Caki2 (cell line): ENCODE measurements at regions not wholly inside any gene's neighbourhood (a gene's known extent, or its start where the extent isn't known, plus 50 kb on each side); places are given as distances from the start of the nearest gene placed in this dataset.

Experiments used
- DNase-seq: peaks from one replicate; pipeline ENCODE4 v3.0.0-alpha.2; 2015; ENCODE audit warnings: low read depth
- in situ Hi-C: cut with HindIII; loops from 2 replicates; pipeline ENCODE4 v1.10.0; 2016; ENCODE audit warnings: low sequenced_read_pairs, low pct_unique_long_range_greater_than_20kb, mixed read lengths

DNA sequence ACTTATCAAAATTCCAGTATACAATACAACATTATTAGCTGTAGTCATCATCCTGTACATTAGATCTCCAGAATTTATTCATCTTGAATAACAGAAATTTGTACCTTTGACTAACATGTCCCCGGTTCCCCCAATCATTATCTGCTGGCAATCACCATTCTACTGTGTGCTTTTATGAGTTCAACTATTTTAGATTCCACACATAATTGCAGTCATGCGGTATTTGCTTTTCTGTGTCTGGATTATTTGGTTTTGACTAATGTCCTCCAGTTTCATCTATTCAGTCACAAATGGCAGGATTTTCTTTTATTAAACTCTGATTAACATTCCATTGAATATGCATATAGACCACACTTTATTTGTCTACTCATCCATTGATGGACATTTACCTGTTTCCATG lies 530.7 kb upstream of the SLITRK1 start:
- no peak for DNase-seq
- in situ Hi-C loops = no loop called here

DNA sequence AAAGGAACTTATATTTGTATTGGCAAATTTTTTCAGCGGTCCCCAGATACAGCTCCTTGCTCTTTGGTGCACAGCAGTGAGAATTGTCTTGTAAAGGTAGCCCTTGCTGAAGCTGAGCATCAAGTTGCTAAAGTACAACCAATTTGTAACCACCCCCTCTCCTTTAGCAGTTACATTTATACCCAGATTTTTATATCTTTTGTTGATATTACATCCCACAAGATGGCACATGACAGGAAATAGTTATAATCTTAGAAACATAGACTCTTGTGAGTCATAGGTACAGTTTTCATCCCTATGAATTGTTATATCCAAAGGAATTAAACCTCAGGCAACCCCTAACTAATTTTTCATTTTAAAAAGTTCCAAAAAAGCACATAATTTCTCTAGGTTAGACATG lies 523.0 kb upstream of the SLITRK1 start:
- no peak for DNase-seq
- in situ Hi-C loops = no loop called here

DNA sequence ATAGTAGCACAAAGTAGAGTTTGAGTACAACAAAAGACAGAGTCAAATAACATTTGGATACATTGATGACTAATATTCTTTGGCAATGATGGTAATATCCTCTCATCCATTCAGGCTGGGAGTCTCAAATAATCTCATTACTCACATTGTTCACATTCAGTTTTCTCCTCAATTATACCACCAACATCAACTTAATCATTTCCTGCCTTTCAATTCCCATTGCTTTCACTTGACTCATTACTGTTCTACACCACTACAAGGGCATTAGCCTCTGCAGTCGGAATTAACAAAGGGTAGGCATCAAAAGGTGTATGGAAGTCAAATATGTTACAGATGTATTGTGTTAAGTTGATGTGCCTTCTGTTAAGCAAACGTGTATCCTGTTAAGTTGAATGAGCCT lies 518.4 kb upstream of the SLITRK1 start:
- in situ Hi-C loops = no loop called here
- DNase-seq = no peak

DNA sequence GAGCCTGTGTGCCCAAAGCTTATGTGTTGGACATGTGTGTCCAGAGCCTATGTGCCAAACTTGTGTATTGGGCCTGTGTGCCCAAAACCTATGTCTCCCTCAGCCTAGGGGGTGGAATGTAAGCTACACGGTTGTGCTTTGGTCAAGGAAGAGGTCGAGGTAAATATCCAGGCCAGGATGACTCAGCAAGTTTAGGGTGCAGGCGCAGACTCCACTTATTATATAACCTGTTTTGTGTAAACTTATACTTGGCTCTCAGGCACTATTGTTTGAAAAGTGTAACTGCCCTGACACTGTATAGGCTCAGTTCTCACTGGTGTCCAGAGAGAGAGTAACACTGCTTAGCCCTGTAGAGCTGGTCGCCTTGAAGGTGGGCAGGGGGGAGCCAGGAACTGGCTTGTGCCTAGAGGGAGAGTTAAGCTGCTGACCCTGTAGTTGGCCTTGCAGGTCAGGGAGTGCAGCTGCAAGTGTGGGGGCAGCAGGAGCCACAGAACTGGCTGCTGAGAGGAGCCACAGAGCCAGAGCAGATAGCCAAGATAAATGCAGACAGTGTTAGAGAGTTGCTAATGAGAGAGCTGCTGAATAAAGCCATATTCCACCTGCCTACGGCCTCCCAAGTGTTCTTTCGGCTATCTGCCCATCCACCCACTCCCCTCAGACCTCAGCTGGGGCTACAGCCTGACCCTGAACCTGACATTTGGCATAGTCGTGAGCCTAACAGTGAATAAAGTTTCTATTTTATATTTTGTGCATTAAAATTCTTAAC lies 517.2 kb upstream of the SLITRK1 start:
- peak; percentile 4 for DNase-seq
- in situ Hi-C loops = no loop called here

DNA sequence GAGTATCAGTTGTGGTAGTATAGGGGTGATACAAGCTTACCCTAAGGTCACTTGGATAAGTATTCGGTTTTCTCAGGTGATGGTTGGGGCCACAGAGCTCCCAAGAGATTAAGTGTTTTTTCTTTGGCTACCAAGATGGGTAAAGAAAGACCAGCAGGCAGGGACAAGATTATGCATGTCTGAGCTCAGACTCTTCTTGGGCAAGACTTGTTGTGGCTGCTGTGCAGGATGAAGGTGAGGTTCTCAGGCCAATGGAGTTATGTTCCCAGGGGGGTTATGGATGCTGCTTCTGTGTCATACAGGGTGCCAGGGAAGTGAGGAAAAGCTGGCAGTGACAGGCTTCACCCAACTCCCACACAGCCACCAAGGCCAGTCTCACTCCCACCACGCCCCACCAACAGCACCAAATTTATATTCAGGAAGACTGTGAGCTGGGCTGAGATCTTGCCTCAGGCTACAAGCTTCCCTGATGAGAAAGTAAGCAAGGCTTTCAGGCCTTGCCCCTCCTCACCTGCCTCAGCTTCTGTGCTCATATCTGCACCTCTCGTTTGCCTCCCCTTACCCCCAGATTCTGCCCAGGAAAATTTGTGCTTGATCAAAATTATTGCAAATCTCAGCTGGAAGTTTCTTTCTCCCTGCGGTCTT lies 511.8 kb upstream of the SLITRK1 start:
- in situ Hi-C loops = no loop called here
- DNase-seq = no peak

DNA sequence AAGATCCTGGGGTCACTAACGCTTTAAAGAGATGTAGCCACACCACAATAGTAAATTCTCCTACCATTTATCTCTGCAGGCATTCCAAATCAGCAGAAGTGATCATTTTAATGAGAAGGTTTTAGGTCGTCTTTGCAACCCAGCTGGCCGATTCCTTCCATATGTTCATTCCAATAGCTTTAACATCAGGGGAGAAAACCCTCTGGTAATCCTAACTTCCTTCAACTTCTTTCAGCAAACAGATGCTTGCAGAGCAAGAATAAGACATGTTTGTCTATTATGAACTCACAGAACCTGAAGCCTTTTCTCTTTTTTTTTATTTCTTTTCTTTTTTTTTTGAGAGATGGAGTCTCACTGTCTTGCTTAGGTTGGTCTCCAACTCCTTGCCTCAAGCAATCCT lies 498.6 kb upstream of the SLITRK1 start:
- in situ Hi-C loops = no loop called here
- no peak for DNase-seq

DNA sequence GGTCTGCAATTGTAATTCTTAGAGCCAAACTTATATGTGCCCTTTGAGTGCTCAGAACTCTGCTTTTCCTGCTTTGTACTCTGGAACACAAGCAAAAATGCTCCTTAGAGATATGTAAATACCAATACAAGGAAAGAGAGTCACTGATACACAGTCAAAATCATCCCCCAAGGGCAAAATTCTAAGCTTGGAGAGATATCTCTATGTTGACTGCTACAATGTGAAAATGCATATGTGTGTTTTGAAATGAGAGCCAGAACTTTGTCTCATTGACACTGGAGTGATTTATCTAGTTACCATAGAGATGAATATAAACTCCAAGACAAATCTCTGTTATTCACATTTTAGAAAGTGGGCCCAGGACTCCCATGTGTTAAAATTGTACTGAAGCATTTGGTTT lies 494.8 kb upstream of the SLITRK1 start:
- no peak for DNase-seq
- in situ Hi-C loops = no loop called here

DNA sequence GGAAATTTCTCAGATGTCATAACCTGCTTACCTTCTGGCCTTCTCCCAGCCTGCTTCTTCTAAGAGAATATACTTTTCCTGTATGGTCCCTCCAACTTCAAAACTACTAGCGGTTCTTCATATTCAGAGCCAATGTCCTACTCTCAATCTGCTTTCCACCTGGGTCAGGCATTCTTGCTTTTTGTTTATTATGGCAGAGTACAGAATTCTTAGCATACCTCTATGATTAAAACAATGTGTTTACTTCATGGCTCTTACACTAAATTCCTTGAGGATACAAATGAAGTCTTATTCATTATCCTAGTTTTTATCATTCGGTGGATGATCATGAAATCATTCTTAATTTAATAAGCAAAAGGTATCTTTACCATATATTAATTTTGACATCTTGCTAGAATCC lies 484.2 kb upstream of the SLITRK1 start:
- DNase-seq = no peak
- in situ Hi-C loops = no loop called here

DNA sequence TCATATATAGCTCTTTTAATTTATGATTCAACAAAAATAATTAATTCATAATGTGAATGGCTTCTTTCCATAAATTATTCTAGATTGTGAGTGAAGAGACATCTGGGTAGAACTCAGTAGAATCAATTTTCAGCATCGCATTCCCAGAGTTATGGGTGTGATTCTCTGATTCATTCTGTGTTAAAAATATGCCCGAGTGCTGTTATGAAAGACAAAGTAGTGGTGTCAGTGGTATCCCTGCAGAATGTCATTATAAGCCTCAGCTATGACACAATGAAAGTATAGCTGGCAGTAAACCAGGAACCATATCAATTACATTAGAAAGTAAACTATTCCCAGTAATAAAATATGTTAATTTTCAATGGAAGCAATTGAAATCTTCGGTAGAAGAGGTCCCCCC lies 480.5 kb upstream of the SLITRK1 start:
- in situ Hi-C loops = no loop called here

DNA sequence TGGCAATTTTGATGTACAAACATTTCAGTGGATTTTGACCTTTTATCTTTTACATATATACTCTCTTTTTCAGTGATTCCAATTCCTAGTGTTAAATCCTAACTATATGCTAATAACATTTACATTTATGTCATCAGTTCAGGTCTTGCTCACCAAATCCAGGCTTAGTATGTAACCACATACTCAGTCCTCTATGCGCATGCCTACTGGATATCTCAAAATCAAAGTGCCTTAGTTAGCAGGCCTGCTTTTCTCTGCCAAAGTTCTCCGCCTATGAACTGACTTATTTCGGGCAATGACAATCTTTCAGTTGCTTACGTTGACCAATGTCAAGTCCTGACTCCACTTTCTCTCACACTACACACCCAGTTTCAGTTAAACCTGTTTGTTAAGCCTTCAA lies 478.5 kb upstream of the SLITRK1 start:
- in situ Hi-C loops = no loop called here
- DNase-seq = no peak

More for the DNA sequence above, 480.5 kb upstream of the SLITRK1 start:
- DNase-seq = no peak

DNA sequence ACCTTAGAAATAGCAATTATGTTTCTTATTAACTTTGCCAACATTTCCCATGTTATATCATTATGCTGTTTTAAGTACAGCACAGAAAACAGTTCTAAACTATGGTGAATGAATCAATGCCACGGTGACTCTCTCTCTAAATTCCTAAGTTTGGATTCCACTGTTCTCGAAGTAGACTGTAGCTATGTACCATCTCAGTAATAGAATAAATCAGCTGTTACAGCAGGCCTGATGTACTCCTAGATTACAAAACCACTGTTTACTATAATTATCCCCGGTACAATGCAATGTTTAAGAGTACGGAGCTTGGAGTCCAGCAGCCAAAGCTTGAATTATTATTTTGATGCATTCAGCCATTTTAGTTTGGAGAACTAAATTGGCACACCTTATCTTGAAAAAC lies 476.3 kb upstream of the SLITRK1 start:
- no peak for DNase-seq
- in situ Hi-C loops = no loop called here

DNA sequence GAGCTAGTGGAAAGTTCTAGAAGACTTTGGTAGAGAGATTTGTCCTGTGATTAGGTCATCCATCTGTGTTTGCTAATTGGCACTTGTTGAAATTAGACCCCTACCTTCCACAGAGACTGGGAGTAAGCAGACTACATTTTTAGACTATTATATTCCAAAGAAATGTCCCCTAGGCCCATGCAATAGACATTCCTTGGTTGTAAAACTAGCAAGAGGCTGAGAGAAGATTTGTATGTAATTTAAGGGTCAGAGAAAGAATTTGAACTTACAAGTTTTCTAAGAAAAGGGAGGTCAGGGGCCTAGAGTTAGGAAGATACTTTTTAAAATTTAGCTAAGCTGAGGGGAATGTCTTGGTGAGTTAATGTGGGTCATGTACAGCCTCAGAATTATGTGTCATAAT lies 470.7 kb upstream of the SLITRK1 start:
- DNase-seq = no peak
- in situ Hi-C loops = no loop called here

DNA sequence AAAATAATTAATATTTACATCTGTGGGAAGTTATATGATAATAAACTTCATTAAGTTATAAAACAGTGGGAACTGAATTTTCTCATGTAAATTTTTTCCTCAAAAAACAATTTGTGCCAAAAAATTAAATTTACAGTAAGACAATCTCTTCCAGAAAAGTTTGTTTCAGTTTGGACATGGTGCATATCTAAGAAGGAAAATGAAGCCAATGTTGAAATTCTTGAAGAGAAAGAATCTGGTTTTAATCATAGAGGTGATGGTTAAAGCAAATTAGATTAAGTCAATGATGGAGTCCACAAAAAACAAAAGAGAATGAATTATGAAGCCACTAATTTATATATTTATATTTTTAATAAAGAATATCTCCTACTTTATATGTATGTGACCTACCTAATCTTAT lies 457.2 kb upstream of the SLITRK1 start:
- in situ Hi-C loops = no loop called here

DNA sequence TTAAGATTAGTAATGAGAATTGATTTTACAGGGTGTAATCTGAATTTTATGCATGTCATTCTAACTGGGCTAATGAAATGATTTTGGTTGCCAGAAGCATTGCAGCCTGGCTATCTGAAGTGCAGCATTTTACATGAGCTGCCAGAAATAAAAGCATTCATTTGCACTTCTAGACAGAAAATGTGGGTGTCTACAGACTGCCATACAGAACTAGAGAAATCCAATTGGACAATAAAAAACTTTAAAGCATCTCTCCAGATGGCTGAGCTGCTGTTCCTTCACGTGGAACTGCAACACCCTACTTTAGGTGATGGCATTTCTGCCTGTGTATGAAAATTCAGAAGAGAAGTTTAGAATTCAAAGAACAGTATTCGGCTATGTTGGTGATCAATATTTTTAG lies 450.1 kb upstream of the SLITRK1 start:
- in situ Hi-C loops = no loop called here
- DNase-seq = no peak

More for the DNA sequence above, 457.2 kb upstream of the SLITRK1 start:
- DNase-seq = no peak

DNA sequence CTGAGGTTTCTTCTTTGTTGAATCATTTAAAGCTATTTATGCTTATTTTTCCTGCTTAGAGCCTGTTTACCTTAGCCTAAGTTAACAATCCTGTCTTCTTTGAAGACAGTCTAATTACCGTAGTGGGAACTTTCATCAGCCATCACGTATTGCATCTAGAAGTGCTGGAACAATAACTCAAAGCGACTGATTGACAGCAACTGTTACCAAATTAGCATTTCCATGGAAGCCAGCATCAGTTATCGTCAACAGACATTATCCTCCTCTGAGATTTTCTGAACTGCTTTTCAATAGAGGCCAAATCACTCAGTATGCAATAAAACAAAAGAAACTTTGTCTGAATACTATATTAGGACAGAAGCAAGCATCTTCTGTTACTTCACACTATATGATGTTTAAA lies 433.3 kb upstream of the SLITRK1 start:
- in situ Hi-C loops = no loop called here
- DNase-seq = no peak

DNA sequence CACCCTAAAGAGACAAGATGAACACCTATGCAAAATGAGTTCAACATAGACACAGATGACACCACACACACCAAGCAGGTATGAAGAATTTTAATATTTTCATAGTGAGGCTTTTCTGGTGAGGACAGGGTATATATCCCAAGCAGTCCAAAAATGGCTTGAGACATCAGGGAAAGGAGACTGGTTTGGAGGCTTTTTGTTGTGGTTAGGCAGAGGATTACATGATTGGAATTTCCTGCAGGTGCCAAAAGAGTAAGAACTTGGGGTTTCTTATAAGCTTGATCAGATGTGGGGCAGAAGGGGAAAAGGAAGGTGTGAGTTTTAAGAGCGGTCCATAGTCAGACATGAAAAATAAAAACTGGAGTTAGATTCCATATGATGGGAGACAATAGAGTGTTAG lies 420.8 kb upstream of the SLITRK1 start:
- in situ Hi-C loops = no loop called here
- DNase-seq = no peak

DNA sequence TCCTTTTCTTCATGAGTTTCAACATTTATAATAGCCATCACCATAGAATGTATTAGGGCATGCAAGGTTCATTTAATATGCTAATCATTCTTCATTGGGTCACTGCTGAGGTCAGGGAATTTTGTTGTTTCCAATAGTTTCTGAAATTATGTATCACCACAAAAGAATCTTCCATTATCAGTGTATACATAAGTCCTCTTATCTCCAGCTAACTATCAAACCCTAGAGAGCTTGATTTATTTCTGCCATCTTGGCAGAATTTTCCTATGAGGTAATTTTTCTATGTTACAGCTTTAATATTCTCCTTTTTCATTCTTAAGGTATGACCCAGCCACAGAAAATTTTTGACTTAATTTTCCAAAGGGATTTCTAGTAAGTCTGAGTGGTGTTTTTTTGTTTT lies 415.0 kb upstream of the SLITRK1 start:
- in situ Hi-C loops = no loop called here

DNA sequence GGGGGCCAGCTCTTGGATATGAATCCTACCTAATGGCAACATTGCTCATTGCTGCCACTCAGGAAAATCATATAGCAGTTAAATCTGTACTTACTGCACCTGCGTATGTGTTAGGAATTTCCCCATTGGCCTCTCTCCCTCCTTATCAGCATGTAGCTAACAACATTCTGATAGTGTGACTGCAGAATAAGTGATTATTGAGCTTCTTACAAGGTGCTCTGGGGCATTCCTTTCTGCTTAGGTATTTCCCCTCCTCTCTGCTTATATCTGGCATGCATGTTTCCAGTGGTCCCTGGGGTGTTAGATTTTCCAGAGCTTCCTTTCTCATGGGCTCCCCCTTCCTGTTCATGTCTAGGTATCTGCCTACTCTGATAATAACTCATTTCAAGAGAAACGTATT lies 414.1 kb upstream of the SLITRK1 start:
- DNase-seq = no peak
- in situ Hi-C loops = no loop called here

More for the DNA sequence above, 415.0 kb upstream of the SLITRK1 start:
- DNase-seq = no peak

DNA sequence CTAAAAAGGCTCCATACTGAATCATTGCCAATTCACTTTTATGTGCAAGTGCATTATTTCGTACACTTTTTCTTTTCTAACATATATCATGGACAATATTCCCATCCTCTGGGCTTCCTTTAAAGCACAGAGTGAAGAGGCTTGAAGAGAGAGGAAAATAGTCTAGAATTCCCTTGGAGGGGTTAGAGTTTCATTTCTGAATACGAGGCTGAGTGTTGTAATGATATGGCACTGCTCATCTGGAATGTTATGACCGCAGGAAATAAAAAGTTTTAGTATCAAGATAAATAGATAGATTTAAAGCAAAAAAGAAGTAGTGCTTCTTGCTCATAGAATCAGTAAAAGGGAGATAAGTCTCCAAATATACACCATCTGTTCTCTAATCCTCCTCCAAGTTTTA lies 412.3 kb upstream of the SLITRK1 start:
- in situ Hi-C loops = no loop called here
- DNase-seq = no peak

DNA sequence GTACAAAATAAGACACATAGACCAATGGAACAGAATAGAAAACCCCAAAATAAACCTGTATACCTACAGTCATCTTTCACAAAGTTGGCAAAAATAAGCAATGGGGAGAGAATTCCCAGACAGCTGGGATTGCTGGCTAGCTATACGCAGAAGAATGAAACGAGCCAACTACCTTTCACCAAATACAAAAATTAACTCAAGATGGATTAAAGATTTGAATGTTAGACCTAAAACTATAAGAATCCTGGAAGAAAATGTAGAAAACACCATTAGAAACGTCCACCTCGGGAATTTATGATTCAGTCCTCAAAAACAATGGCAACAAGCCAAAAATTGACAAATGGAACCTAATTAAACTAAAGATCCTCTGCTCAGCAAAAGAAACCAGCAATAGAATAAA lies 408.1 kb upstream of the SLITRK1 start:
- in situ Hi-C loops = no loop called here
- no peak for DNase-seq
